ENCODE measurements at regions not wholly inside any gene's neighbourhood (a gene's known extent, or its start where the extent isn't known, plus 50 kb on each side); places are given as distances from the start of the nearest gene placed in this dataset.

DNA sequence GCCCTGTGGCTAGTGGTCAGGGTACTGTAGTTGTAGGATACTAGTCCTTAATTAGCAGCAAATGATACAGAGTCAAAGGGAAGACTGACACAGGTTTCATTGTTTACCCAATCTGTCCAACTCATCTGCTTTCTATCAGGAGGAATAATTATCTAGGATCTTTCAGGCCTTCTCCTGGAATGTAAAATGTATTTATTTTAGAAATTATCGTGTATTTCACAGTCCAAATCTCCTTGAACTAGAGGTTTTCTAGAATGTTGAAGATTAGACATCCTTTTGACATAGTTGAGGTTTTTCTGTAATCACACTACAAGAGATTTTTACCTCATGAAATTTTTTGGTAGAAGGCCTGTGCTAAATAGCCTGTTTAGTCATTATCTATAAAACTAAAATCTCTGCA is 1694.8 kb upstream of the PCDH20 start:
- TF ChIP-seq, protein P1, sequence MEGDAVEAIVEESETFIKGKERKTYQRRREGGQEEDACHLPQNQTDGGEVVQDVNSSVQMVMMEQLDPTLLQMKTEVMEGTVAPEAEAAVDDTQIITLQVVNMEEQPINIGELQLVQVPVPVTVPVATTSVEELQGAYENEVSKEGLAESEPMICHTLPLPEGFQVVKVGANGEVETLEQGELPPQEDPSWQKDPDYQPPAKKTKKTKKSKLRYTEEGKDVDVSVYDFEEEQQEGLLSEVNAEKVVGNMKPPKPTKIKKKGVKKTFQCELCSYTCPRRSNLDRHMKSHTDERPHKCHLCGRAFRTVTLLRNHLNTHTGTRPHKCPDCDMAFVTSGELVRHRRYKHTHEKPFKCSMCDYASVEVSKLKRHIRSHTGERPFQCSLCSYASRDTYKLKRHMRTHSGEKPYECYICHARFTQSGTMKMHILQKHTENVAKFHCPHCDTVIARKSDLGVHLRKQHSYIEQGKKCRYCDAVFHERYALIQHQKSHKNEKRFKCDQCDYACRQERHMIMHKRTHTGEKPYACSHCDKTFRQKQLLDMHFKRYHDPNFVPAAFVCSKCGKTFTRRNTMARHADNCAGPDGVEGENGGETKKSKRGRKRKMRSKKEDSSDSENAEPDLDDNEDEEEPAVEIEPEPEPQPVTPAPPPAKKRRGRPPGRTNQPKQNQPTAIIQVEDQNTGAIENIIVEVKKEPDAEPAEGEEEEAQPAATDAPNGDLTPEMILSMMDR (IDR thresholded peaks at IDR 0.05; ENCODE audit: insufficient read depth, low read length, poor library complexity, severe bottlenecking) = no peak
- TF ChIP-seq EZH2phosphoT487 (conservative IDR thresholded peaks at IDR 0.05; ENCODE audit: low read length) = no peak

Data from SU-DHL-6 (cell line).